MCF 10A (cell line): ENCODE measurements at regions not wholly inside any gene's neighbourhood (a gene's known extent, or its start where the extent isn't known, plus 50 kb on each side); places are given as distances from the start of the nearest gene placed in this dataset.
"Not testable (repeated sequence)": the region's sequence is repeated elsewhere in the genome, so short reads cannot be mapped to it uniquely, and the experiment has no call there.

Experiments
- BruUV-seq: library from RNA; stranded (reverse); fragments of 400-500 nt; replicated peaks from 2 replicates; lab custom pipeline; 2021; lab: Mats Ljungman, UMichigan
- CTCF ChIA-PET: fragments of 300-600 bp; sonication (Branson Sonifier 250); formaldehyde crosslinking; extraction: SDS; loops from one replicate; lab custom pipeline; 2021; ENCODE audit warnings: antibody characterized with exemption, inconsistent platforms; lab: Yijun Ruan, JAX
- POLR2A ChIA-PET: fragments of 300-600, 350-650 bp; sonication (Branson Sonifier 250); formaldehyde crosslinking; extraction: SDS; loops from one replicate; lab custom pipeline; 2020; ENCODE audit warnings: antibody characterized with exemption, inconsistent platforms; lab: Yijun Ruan, JAX
- DNase-seq: peaks from one replicate; pipeline ENCODE4 v3.0.0-alpha.2; 2018; ENCODE audit not compliant: unreplicated experiment
- H3K27ac Mint-ChIP-seq: one replicate; pipeline ENCODE4 v1.8.0; 2022; ENCODE audit warnings: mild to moderate bottlenecking, low read depth, mixed read lengths; ENCODE audit not compliant: unreplicated experiment
- H3K27me3 Mint-ChIP-seq: one replicate; pipeline ENCODE4 v1.8.0; 2022; ENCODE audit warnings: mixed read lengths; ENCODE audit not compliant: insufficient read depth, unreplicated experiment
- H3K36me3 Mint-ChIP-seq: one replicate; pipeline ENCODE4 v1.8.0; 2022; ENCODE audit warnings: mild to moderate bottlenecking, moderate library complexity, mixed read lengths; ENCODE audit not compliant: insufficient read depth, unreplicated experiment
- H3K4me1 Mint-ChIP-seq: one replicate; pipeline ENCODE4 v1.8.0; 2022; ENCODE audit warnings: mixed read lengths; ENCODE audit not compliant: insufficient read depth, unreplicated experiment
- H3K4me3 Mint-ChIP-seq: one replicate; pipeline ENCODE4 v1.8.0; 2022; ENCODE audit warnings: mild to moderate bottlenecking, moderate library complexity, mixed read lengths; ENCODE audit not compliant: unreplicated experiment
- H3K9me3 Mint-ChIP-seq: one replicate; pipeline ENCODE4 v1.8.0; 2022; ENCODE audit warnings: mixed read lengths; ENCODE audit not compliant: unreplicated experiment
- CTCF ChIP-seq: fragments of 200-600 bp; IDR thresholded peaks from one replicate; pipeline ENCODE4 v1.8.0; 2022; ENCODE audit warnings: antibody characterized with exemption, mild to moderate bottlenecking; ENCODE audit not compliant: unreplicated experiment
- intact Hi-C: fragments of 100-400 bp; cut with micrococcal nuclease; formaldehyde crosslinking; loops from 2 replicates; pipeline ENCODE4 v1.14.1; 2022

GRCh38 chrX:140249088-140249487, 255.8 kb downstream of the SOX3 start:
- POLR2A ChIA-PET: no interaction called here
- CTCF ChIA-PET: interaction anchor here (0.6 kb wide), 1 partner anchor 480 kb away, joined by 4 read pairs; no protein-coding TSS in a partner anchor

GRCh38 chrX:140229191-140229590, 263.9 kb upstream of the CXorf66 start:
- Mint-ChIP-seq H3K4me1 (no peaks in the 10 kb centered on the region), H3K36me3 (no peaks in the 10 kb centered on the region), H3K27me3 (peaks cover 7% of the 10 kb centered on the region), H3K27ac (no peak overlapping the region), H3K4me3 (no peak overlapping the region), H3K9me3 (no peaks in the 10 kb centered on the region)
- CTCF ChIA-PET: interaction anchor here (0.7 kb wide), 1 partner anchor 133 kb away, joined by 3 read pairs; no protein-coding TSS in a partner anchor
- DNase-seq: no peak
- intact Hi-C loops: no loop called here
- BruUV-seq: no TSS peak
- POLR2A ChIA-PET: no interaction called here
- TF ChIP-seq CTCF: no peak

More at GRCh38 chrX:140249088-140249487, 255.8 kb downstream of the SOX3 start:
- Mint-ChIP-seq H3K4me3 (no peak overlapping the region), H3K9me3 (no peaks in the 10 kb centered on the region), H3K36me3 (peaks cover 6% of the 10 kb centered on the region), H3K4me1 (no peaks in the 10 kb centered on the region), H3K27ac (no peak overlapping the region), H3K27me3 (peaks cover 16% of the 10 kb centered on the region)
- no peak for DNase-seq
- no peak for TF ChIP-seq CTCF
- intact Hi-C loops: no loop called here
- no TSS peak for BruUV-seq

GRCh38 chrX:140226037-140226436, 260.7 kb upstream of the CXorf66 start:
- H3K36me3 Mint-ChIP-seq, H3K9me3 Mint-ChIP-seq, POLR2A ChIA-PET, H3K4me3 Mint-ChIP-seq, H3K27ac Mint-ChIP-seq, CTCF ChIA-PET, intact Hi-C loops, H3K4me1 Mint-ChIP-seq, BruUV-seq: not testable (repeated sequence)
- DNase-seq: peak; percentile 15
- H3K27me3 Mint-ChIP-seq: peaks cover 12% of the 10 kb centered on the region

- DNase-seq, intact Hi-C loops, H3K27ac Mint-ChIP-seq, H3K9me3 Mint-ChIP-seq, H3K4me3 Mint-ChIP-seq, H3K36me3 Mint-ChIP-seq, H3K4me1 Mint-ChIP-seq, BruUV-seq, H3K27me3 Mint-ChIP-seq, CTCF ChIA-PET, POLR2A ChIA-PET: not testable (repeated sequence)
Measured at GRCh38 chrX:140215894-140216293, 250.6 kb upstream of the CXorf66 start.

DNA sequence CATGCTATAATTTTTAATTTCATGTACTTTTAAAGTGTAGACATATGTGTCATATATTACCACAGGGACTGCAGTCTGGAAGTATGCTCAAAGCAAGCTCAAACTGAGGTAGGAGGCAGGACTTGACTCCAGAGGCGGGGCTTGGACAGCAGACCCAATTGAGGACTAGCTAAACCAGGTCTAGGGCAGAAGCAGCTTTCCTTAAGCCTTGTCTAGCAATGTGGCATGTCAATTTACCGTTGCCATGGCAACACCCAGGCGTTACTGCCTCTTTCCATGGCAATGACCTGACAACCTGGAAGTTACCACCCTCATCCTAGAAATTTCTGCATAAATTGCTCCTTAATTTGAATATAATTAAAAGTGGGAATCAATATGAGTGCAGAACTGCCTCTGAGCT, 249.2 kb upstream of the CXorf66 start:
- H3K4me3 Mint-ChIP-seq, CTCF ChIA-PET, H3K4me1 Mint-ChIP-seq, H3K27ac Mint-ChIP-seq, H3K36me3 Mint-ChIP-seq, DNase-seq, intact Hi-C loops, BruUV-seq, POLR2A ChIA-PET, H3K27me3 Mint-ChIP-seq, H3K9me3 Mint-ChIP-seq: not testable (repeated sequence)
